ENCODE measurements at regions not wholly inside any gene's neighbourhood (a gene's known extent, or its start where the extent isn't known, plus 50 kb on each side); places are given as distances from the start of the nearest gene placed in this dataset.

GRCh38 chr4:81620442-81620841 is 148.7 kb upstream of the RASGEF1B start:
- TF ChIP-seq, protein P1, sequence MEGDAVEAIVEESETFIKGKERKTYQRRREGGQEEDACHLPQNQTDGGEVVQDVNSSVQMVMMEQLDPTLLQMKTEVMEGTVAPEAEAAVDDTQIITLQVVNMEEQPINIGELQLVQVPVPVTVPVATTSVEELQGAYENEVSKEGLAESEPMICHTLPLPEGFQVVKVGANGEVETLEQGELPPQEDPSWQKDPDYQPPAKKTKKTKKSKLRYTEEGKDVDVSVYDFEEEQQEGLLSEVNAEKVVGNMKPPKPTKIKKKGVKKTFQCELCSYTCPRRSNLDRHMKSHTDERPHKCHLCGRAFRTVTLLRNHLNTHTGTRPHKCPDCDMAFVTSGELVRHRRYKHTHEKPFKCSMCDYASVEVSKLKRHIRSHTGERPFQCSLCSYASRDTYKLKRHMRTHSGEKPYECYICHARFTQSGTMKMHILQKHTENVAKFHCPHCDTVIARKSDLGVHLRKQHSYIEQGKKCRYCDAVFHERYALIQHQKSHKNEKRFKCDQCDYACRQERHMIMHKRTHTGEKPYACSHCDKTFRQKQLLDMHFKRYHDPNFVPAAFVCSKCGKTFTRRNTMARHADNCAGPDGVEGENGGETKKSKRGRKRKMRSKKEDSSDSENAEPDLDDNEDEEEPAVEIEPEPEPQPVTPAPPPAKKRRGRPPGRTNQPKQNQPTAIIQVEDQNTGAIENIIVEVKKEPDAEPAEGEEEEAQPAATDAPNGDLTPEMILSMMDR (IDR thresholded peaks at IDR 0.05; ENCODE audit: low read length) = no peak
- no peak for TF ChIP-seq EZH2 (IDR thresholded peaks at IDR 0.05; ENCODE audit: borderline replicate concordance, low read length)

Measured in OCI-LY1 (cell line).